ENCODE measurements at regions not wholly inside any gene's neighbourhood (a gene's known extent, or its start where the extent isn't known, plus 50 kb on each side); places are given as distances from the start of the nearest gene placed in this dataset.
A peak's percentile ranks its signal among the peaks of the same experiment; 100 is the strongest.

DNA sequence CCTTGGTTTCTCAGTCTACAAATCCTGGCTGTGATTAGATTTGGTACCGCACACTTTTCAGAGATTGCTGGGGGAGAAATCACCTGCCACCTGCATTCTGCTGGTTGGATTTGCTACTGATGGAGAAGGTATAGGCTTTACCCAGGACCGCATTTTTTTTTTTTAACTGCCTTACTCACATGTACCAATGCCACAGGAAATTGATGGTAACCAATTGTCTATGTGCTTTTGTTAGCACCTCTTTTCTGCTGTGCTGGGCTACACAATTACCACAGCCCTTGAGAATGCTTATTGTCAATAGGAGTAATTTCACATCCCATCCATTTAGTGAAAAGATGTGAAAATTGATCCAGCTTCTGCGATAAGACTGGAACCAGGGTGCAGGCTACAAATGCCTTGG, 74.4 kb upstream of the TANC2 start:
- Histone ChIP-seq H3K4me3 (no peak overlapping the region), H3K9me3 (no peaks in the 10 kb centered on the region), H3K27me3 (no peaks in the 10 kb centered on the region), H3K36me3 (no peaks in the 10 kb centered on the region)
- DNase-seq, result no peak

DNA sequence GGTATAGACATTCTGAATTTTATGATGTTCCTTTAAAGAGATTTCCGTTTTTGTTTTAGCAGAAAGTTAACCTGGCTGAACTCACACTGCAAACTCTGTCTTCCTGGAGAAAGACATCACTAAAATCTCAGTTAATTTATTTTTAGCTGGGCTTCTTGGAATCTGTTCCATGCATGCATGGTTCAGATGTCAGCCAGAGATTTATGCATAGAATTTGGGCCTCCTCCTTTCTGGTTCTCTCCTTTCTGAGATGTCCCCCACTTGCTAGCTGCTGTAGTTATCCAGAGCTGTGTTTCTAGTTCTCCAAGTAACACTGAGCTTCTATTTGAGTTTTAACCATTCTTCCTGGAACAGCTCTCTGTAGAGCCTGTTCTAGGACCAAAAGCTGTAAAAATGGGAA, 77.3 kb upstream of the TANC2 start:
- DNase-seq, result no peak
- H3K4me3 ChIP-seq, result no peak overlapping the region

DNA sequence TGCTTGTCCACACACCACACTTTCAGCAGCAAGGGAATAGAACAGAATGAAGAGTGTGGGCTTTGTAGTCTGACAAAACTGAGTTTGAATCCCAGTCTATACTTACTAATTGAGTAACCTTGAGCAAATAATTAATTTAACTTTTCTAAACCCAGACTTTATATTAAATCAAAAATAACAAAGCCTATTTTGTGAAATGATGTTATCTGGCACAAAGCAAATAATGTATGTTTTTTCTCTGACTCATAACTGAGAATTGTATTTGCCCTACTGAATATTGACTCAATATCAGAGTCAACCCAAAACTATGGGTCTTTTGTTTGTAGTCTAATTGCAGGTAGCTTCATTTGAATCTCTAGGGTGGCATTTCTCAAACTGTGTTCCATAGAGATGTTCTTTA, 77.9 kb upstream of the TANC2 start:
- H3K4me3 ChIP-seq, result no peak overlapping the region

More for the DNA sequence above, 77.3 kb upstream of the TANC2 start:
- no peaks in the 10 kb centered on the region for H3K27me3 ChIP-seq
- H3K36me3 ChIP-seq, result no peaks in the 10 kb centered on the region
- H3K9me3 ChIP-seq, result no peaks in the 10 kb centered on the region

DNA sequence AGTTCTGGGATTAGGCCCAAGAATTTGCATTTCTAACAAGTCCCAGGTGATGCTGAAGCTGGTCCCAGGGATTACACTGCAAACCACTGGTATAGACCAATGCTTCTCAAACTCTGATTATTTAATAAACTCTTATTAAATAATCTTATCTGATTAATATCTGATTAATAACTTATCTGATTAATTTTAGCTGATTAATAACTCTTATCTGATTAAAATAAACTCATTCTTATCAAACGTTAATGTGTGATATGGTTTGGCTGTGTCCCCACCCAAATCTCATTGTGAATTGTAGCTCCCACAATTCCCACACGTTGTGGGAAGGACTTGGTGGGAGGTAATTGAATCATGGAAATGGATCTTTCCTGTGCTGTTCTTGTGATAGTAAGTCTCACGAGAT, 78.6 kb upstream of the TANC2 start:
- no peak overlapping the region for H3K4me3 ChIP-seq
- H3K27me3 ChIP-seq, result no peaks in the 10 kb centered on the region
- no peaks in the 10 kb centered on the region for H3K9me3 ChIP-seq
- no peaks in the 10 kb centered on the region for H3K36me3 ChIP-seq
- no peak for DNase-seq

More for the DNA sequence above, 77.9 kb upstream of the TANC2 start:
- no peaks in the 10 kb centered on the region for H3K27me3 ChIP-seq
- no peaks in the 10 kb centered on the region for H3K9me3 ChIP-seq
- H3K36me3 ChIP-seq, result no peaks in the 10 kb centered on the region
- no peak for DNase-seq

DNA sequence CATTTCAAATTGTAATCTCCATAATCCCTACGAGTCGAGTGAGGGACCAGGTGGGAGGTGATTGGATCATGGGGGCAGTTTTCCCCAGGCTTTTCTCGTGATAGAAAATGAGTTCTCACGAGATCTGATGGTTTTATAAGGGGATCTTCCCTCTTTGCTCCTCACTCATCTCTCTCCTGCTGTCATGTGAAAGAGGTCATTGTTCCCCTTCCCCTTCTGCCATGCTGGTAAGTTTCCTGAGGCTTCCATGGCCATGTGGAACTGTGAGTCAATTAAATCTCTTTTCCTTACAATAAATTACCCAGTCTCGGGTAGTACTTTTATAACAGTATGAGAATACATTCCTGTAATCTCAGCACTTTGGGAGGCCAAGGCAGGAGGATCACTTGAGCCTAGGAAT, 76.7 kb upstream of the MARCHF10 start:
- Histone ChIP-seq H3K36me3 (no peaks in the 10 kb centered on the region), H3K9me3 (no peaks in the 10 kb centered on the region; the same call in 1 of the 2 replicates), H3K27me3 (no peaks in the 10 kb centered on the region), H3K4me3 (no peak overlapping the region)
- no peak for DNase-seq

DNA sequence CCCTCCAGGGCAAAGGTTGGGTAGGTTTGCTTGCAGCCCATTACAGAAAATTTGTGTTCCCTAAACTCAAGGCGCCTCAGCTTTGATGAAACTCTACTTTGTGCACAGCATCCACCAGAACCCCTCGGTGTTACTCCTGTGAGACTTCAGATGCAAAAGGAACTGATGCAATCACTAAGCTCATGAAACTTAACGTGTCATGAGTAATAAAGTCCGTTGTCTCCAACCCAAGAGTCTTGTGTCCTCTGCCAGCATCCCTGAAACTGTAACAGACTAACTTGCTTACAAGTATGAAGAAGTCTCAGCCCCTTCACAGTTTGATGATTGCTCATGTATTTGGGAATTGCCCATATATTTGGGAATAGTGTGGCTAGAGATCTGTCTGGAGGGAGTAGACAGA, 74.8 kb upstream of the MARCHF10 start:
- peak; percentile 37 for DNase-seq
- no peaks in the 10 kb centered on the region for H3K27me3 ChIP-seq
- H3K36me3 ChIP-seq, result no peaks in the 10 kb centered on the region
- H3K4me3 ChIP-seq, result no peak overlapping the region
- no peaks in the 10 kb centered on the region; the same call in 1 of the 2 replicates for H3K9me3 ChIP-seq

DNA sequence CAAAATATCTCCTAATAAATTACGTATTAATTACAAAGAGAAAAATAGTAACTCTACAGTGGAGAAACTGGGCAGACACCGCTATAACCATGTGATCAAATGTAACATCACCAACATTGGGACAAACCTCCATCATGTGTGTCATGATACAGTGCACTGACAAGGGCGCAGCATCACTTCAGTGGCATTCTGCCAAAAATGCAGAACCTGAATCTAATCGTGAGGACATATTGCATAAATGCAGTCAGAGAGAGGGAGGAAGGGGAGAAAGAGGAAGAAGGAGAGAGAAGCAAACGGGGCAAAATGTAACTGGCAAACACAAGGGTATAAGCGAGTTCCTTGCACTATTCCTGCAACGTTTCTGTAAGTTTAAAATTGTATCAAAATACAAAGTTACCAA, 74.2 kb upstream of the MARCHF10 start:
- H3K36me3 ChIP-seq, result no peaks in the 10 kb centered on the region
- no peaks in the 10 kb centered on the region; the same call in 1 of the 2 replicates for H3K9me3 ChIP-seq
- no peak overlapping the region for H3K4me3 ChIP-seq
- DNase-seq, result no peak
- H3K27me3 ChIP-seq, result no peaks in the 10 kb centered on the region

DNA sequence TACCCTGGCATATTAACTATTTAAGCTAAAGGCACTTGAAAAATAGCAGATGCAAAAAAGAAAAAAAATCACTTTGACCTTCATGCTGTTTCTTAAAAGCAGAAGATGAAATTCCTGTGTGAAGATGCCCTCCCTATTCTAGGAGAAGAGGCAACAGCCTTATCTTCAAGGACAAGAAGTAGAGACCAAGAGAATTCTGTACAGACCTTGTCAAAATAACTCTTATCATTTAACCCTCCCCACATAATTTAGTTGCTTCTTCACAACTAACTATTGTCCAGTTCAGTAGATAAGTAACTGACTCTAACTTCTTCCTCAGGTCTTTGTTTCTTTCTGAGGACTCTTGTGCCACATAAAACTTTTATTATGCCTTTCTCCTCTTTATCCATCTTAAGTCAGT, 72.0 kb upstream of the MARCHF10 start:
- H3K27me3 ChIP-seq, result no peaks in the 10 kb centered on the region
- DNase-seq, result no peak
- H3K9me3 ChIP-seq, result no peaks in the 10 kb centered on the region; the same call in 1 of the 2 replicates
- H3K4me3 ChIP-seq, result no peak overlapping the region
- H3K36me3 ChIP-seq, result no peaks in the 10 kb centered on the region

DNA sequence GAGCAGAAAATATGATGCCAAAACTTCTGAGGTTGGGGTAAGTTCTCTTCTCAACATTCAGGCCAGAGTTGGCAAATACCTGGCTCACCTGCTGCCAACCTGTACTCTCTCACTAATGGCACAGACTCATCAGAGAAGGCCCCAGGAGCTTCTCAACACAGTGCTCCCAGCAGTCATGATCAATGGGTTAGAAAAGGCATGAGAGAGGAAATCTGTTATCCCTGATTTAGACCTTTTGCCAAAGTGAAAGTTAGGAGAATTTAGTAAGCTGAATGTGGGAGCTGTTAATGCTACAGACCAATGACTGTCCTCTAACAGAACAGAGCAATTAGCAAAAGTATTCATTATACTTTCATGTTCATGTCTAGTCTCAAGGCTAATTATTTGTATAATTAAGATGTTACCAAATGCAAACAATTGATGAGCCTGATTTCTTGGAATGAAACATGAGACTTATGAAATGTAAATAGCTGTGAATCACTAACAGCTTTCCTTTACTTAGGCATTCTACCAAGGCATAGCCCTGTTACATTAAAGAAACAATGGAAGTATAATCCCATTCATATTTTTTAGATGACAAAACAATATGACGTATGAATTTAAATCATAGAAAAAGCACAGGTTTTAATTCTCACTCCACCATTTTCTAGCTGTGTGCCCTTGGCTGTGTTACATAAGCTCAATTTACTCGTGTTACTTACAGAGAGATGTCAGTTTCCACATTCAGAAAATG, 68.7 kb upstream of the MARCHF10 start:
- no peaks in the 10 kb centered on the region for H3K27me3 ChIP-seq
- DNase-seq, result no peak
- 0 out of 2 replicates have a peak overlapping the region, but pooled peaks have one; percentile 1 for H3K4me3 ChIP-seq
- H3K36me3 ChIP-seq, result no peaks in the 10 kb centered on the region
- H3K9me3 ChIP-seq, result no peaks in the 10 kb centered on the region; the same call in 1 of the 2 replicates

DNA sequence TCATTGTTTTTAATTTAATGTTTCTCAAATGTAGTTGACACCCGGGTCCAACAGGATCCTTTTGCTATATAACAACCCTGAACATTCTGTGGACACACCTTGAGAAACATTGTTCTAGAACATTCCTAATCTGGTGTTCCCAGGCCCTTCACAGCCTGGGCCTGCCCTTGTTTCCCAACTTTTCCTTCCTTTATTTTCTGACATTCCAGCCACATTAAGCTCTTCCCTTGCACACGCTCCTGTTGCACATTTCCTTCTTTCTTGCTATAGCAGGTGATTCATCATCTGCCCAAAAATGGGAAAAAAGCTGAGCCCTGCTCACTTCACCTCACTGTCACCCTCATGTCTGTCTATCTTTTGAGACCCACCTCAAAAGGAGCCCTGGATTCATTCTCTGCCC, 67.9 kb upstream of the MARCHF10 start:
- no peak for DNase-seq
- no peak overlapping the region for H3K4me3 ChIP-seq
- H3K27me3 ChIP-seq, result no peaks in the 10 kb centered on the region
- no peaks in the 10 kb centered on the region for H3K36me3 ChIP-seq
- H3K9me3 ChIP-seq, result no peaks in the 10 kb centered on the region; the same call in 1 of the 2 replicates

DNA sequence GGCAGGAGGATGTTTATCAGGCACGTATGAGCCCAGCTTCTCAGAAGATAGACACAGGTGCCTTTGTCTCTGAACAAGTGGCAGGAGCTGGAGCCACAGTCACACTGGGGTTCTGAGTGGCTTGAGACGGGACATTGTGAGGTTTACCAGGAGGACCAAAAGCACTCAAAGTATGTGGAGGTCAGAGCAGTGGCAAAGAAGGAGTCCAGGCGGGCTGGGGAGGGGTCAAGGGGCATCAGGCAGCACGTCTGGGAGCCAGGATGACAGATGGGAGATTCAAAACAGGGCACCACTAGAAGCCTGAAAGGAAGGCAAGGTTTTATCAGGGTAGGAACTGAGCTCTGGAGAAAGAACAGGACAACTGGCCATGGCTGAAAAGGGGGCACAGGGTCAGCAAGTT, 67.2 kb upstream of the MARCHF10 start:
- Histone ChIP-seq H3K36me3 (no peaks in the 10 kb centered on the region), H3K4me3 (no peak overlapping the region), H3K27me3 (no peaks in the 10 kb centered on the region), H3K9me3 (no peaks in the 10 kb centered on the region; the same call in 1 of the 2 replicates)
- no peak for DNase-seq

DNA sequence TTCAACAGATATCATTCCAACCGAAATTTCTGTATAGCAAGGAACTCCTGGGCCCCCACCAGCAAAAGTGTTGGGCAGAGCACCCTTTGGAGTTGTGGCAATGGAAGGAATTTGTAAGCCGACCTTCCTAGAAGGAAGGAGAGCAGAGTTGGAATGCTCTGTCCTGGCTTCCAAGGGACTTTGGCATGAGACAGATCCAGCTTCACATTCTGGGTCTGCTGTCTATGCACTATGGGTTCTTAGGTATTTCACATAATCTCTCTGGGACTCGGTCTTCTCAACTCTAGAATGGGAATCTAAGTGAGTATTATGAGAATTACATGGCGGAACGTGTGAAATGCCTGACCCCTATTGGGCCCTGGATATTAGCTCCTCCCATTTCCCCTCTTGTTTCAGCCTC, 63.2 kb upstream of the MARCHF10 start:
- no peak overlapping the region for H3K4me3 ChIP-seq
- no peaks in the 10 kb centered on the region for H3K36me3 ChIP-seq
- no peaks in the 10 kb centered on the region for H3K9me3 ChIP-seq
- DNase-seq, result no peak
- H3K27me3 ChIP-seq, result no peaks in the 10 kb centered on the region

DNA sequence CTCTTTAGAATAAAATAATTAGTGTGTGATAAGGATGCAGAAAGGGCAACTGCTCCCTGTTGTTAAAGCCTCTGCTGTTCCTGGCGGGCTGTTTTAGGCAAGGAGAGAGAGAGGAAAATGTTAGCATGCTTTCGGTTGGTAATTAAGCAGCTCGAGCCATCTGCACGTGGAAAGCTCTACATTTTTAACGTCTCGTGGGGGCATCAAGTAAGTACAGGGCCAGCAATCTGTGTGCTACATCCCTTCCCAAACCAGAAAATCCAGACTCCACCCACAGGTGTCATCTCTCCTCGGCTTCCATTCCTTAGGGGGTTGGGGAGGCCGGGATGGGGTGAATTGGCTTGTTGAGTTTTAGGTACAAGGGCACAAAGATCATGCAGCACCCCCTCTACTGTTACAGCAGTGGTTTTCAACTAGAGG, 62.4 kb upstream of the MARCHF10 start:
- no peaks in the 10 kb centered on the region for H3K9me3 ChIP-seq
- H3K4me3 ChIP-seq, result no peak overlapping the region
- H3K27me3 ChIP-seq, result no peaks in the 10 kb centered on the region
- no peak for DNase-seq
- no peaks in the 10 kb centered on the region for H3K36me3 ChIP-seq

DNA sequence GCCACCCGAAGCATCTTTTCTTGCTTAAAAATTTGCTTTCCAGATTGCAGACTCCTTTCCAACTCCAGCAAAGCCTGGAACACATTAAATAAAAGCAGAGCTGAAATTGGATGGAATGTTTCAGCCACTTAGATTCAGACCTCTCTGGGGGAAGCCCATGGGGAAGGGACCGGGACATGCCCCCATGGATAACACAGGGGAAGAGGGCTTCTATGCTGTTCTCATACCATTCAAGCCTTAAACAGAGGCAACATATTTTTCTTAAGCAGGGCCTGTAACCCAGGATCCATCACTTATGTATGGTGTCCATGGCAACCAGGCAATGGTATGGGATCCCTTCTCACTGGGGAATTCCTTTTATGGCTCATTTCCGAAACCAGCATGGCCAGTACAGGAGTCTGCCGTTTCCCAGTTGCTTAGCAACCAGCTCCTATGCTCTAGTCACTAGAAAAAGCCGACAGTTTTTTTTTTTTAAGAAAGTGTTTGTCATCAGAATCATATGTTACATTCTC, 62.0 kb upstream of the MARCHF10 start:
- no peak for DNase-seq
- Histone ChIP-seq H3K9me3 (no peaks in the 10 kb centered on the region), H3K27me3 (no peaks in the 10 kb centered on the region), H3K36me3 (no peaks in the 10 kb centered on the region), H3K4me3 (no peak overlapping the region)

DNA sequence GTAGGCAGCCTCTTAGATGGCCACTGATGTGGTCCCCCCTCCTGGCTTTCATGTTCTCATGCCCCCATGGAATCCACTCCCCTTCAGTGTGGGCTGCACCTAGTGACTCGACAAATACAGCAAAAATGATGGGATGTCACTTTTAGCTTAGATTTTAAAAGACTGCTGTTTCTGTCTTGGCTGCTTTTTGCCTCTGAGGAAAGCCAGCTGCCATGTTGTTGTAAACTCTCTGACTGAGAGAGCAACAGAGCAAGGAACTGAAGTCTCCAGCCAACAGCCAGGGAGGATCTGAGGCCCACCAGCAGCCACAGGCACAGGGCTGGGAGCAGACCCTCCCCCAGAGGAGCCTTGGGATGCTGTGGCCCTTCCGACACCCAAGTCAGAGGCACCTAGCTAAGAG, 60.6 kb upstream of the MARCHF10 start:
- H3K27me3 ChIP-seq, result no peaks in the 10 kb centered on the region
- H3K9me3 ChIP-seq, result no peaks in the 10 kb centered on the region
- H3K4me3 ChIP-seq, result no peak overlapping the region
- H3K36me3 ChIP-seq, result no peaks in the 10 kb centered on the region
- DNase-seq, result no peak

DNA sequence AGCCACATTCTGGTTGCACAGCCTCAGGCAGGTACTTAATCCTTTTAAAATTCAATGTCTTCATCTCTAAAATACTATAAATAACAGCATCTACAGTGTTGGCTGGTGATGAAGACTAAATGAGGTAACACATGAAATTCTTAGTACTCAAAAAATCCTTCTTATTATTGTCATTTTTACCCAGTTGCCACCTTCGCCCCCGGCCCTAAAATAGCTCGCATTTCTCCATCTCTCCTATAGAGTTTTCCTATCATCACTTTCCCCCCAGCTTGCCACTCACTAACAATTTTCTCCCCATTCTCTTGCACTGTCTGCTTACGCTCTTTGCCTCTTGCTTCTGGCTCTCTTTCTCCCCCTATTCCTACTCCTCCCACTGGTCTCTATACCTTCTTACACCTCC, 59.9 kb upstream of the MARCHF10 start:
- Histone ChIP-seq H3K27me3 (no peaks in the 10 kb centered on the region), H3K36me3 (no peaks in the 10 kb centered on the region), H3K9me3 (no peaks in the 10 kb centered on the region), H3K4me3 (no peak overlapping the region)
- DNase-seq, result no peak

DNA sequence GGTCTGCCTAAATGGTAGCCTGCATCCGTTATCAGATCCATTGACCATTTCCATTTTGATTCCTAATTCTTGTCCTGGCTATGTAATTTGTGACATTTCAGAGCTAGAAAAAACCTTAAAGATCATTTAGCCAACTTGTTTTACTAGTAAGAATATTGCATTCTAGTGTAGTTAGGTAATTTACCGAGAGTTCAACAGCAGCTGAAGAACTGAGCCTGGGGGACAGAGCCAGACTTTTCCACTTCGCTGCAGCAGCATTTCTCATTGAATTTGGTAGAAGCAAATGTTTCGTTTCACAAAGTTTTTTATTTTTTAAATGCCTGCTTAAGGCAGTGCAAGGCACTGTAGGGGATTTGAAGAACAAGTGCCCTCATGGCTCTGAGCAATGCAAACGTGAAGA, 59.2 kb upstream of the MARCHF10 start:
- Histone ChIP-seq H3K27me3 (no peaks in the 10 kb centered on the region), H3K36me3 (no peaks in the 10 kb centered on the region), H3K9me3 (no peaks in the 10 kb centered on the region), H3K4me3 (no peak overlapping the region)
- no peak for DNase-seq

DNA sequence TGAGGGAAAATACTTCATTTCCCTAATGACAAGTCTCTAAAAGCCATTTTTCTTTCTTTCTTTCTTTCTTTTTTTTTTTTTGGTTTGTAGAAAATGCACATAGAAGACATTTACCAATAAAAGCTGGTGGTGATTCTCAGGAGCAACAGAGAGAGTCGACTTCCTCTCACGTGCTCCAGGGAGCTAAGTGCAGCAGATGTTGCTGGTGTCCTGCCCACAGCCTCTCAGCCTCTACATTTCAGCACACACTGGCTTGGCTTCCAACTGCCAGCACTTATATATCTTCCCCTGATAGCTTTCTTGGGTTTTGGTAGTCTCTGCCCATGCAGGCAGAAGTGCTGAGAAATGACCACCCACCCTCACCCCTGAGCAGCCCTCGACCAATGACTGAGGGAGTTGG, 58.4 kb upstream of the MARCHF10 start:
- H3K36me3 ChIP-seq, result no peaks in the 10 kb centered on the region
- H3K4me3 ChIP-seq, result no peak overlapping the region
- DNase-seq, result no peak
- no peaks in the 10 kb centered on the region for H3K9me3 ChIP-seq
- no peaks in the 10 kb centered on the region for H3K27me3 ChIP-seq

Data from MG63 (cell line).